HG03175 (cell line): ENCODE measurements at regions not wholly inside any gene's neighbourhood (a gene's known extent, or its start where the extent isn't known, plus 50 kb on each side); places are given as distances from the start of the nearest gene placed in this dataset.
A peak's percentile ranks its signal among the peaks of the same experiment; 100 is the strongest.
"Not testable (repeated sequence)": the region's sequence is repeated elsewhere in the genome, so short reads cannot be mapped to it uniquely, and the experiment has no call there.

ENCODE experiments used
- ATAC-seq: cut with Tn5 transposase; IDR thresholded peaks from one replicate; pipeline ENCODE4 v1.9.1; 2021; ENCODE audit warnings: mild to moderate bottlenecking, moderate library complexity; ENCODE audit not compliant: unreplicated experiment

- ATAC-seq, result no peak
Observed at GRCh38 chr6:68032217-68032616, 602.9 kb upstream of the ADGRB3 start.

- ATAC-seq, result no peak
Observed at GRCh38 chr6:68031054-68031453, 604.0 kb upstream of the ADGRB3 start.

- ATAC-seq, result no peak
Observed at GRCh38 chr6:68026483-68026882, 608.6 kb upstream of the ADGRB3 start.

GRCh38 chr6:68025764-68026163 lies 609.3 kb upstream of the ADGRB3 start:
- ATAC-seq, result no peak

GRCh38 chr6:68024570-68025269 lies 610.4 kb upstream of the ADGRB3 start:
- ATAC-seq, result no peak

- ATAC-seq, result not testable (repeated sequence)
Observed at GRCh38 chr6:68022968-68023367, 612.1 kb upstream of the ADGRB3 start.

GRCh38 chr6:68013780-68014515 lies 621.1 kb upstream of the ADGRB3 start:
- ATAC-seq, result no peak

GRCh38 chr6:68012822-68013221 lies 622.3 kb upstream of the ADGRB3 start:
- no peak for ATAC-seq

- no peak for ATAC-seq
Observed at GRCh38 chr6:68010936-68011335, 624.1 kb upstream of the ADGRB3 start.

GRCh38 chr6:68008445-68008844 lies 626.6 kb upstream of the ADGRB3 start:
- peak; percentile 49 for ATAC-seq

- no peak for ATAC-seq
Observed at GRCh38 chr6:68007717-68008116, 627.4 kb upstream of the ADGRB3 start.

- ATAC-seq, result no peak
Observed at GRCh38 chr6:67986694-67987232, 648.3 kb upstream of the ADGRB3 start.

- no peak for ATAC-seq
Observed at GRCh38 chr6:67976486-67976885, 658.6 kb upstream of the ADGRB3 start.

- ATAC-seq, result no peak
Observed at GRCh38 chr6:67974931-67975330, 660.2 kb upstream of the ADGRB3 start.

- no peak for ATAC-seq
Observed at GRCh38 chr6:67971812-67972211, 663.3 kb upstream of the ADGRB3 start.

- no peak for ATAC-seq
Observed at GRCh38 chr6:67966830-67967229, 668.3 kb upstream of the ADGRB3 start.

- ATAC-seq, result no peak
Observed at GRCh38 chr6:67956352-67956751, 678.7 kb upstream of the ADGRB3 start.

GRCh38 chr6:67952948-67953347 lies 682.1 kb upstream of the ADGRB3 start:
- no peak for ATAC-seq

- no peak for ATAC-seq
Observed at GRCh38 chr6:67952121-67952520, 683.0 kb upstream of the ADGRB3 start.

- ATAC-seq, result not testable (repeated sequence)
Observed at GRCh38 chr6:67947762-67948161, 687.3 kb upstream of the ADGRB3 start.

- no peak for ATAC-seq
Observed at GRCh38 chr6:67935976-67936477, 699.1 kb upstream of the ADGRB3 start.

- ATAC-seq, result no peak
Observed at GRCh38 chr6:67933278-67933677, 701.8 kb upstream of the ADGRB3 start.
